SIG-M5 (cell line): ENCODE measurements at regions not wholly inside any gene's neighbourhood (a gene's known extent, or its start where the extent isn't known, plus 50 kb on each side); places are given as distances from the start of the nearest gene placed in this dataset.

Experiments used
- DNase-seq: peaks from one replicate; lab custom pipeline; 2025; lab: John Stamatoyannopoulos, UW

GRCh38 chr2:41400088-41400665, 647.6 kb upstream of the PKDCC start:
- no peak for DNase-seq

DNA sequence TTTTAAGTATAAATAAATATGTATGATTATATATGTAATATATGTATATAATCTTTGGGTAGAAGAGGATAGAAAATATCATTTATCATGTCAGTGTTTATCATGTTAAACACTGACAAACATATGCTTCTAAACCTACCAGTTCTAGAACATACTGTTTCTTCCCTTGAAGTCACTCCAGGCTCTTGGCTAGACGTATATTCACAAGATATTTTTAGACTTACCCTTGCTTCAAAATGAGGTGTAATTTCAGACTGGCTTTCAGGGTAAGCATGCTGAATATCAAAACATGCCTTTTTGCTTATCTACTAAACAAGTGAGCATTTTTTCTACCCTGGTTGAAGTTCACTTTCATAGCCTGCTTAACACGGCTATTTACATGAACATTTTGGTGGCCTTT, 642.4 kb upstream of the PKDCC start:
- DNase-seq: no peak

DNA sequence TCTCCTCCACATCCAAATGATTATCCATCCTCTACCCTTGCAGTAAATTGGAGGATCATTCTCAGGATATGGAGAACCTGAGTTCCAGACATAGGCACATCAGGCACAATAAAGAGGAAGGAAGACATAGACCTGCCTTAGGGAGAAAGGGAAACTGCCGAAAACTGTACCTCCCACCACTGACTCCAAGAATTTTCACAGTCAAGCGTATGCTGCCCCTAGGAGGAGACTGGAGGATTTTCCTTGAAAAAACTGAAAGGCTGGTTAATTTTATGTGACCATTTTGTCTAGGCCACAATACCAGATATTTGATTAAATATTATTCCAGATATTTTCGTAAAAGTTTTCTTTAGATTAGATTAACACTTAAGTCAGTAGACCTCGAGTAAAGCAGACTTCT, 638.5 kb upstream of the PKDCC start:
- no peak for DNase-seq

- no peak for DNase-seq
Observed at GRCh38 chr2:41410011-41410410, 637.8 kb upstream of the PKDCC start.

GRCh38 chr2:41413813-41414485, 633.9 kb upstream of the PKDCC start:
- no peak for DNase-seq

GRCh38 chr2:41414486-41415230, 633.2 kb upstream of the PKDCC start:
- no peak for DNase-seq

- no peak for DNase-seq
Observed at GRCh38 chr2:41417511-41417910, 630.3 kb upstream of the PKDCC start.

DNA sequence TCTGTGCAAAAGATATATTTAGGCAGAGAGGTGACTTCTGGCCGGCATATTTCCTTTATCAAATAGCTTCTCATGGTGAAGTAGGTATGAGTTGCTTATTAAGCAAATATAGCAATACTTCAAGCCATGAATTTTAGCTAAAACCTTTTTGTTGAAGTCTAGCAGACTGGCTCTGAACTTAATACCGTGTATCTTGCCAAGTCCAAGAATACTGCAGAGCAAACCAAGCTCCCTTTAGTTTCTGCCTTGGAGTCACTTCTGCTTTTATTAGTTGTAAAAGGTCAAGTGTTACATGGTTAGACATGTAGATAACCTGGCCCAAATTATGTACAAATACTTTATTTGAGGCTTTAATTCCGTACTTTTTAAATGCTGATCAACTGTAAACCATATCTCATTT, 627.6 kb upstream of the PKDCC start:
- DNase-seq: no peak

DNA sequence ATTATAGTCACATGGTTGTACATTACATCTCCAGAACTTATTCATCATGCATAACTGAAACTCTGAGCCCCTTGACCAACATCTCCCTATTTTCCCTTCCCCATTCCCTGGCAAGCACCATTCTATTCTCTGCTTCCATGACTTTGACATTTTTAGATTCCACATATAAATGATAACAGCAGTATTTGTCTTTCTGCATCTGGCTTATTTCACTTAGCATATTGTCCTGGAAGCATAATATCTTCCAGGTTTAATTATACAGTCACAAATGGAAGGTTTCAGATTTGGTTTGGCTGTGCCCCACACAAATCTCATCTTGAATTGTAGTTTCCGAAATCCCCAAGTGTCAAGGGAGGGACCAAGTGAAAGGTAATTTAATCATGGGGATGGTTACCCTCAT, 626.9 kb upstream of the PKDCC start:
- no peak for DNase-seq

GRCh38 chr2:41431756-41432155, 616.1 kb upstream of the PKDCC start:
- DNase-seq: no peak

- DNase-seq: no peak
Observed at GRCh38 chr2:41432459-41432858, 615.4 kb upstream of the PKDCC start.

DNA sequence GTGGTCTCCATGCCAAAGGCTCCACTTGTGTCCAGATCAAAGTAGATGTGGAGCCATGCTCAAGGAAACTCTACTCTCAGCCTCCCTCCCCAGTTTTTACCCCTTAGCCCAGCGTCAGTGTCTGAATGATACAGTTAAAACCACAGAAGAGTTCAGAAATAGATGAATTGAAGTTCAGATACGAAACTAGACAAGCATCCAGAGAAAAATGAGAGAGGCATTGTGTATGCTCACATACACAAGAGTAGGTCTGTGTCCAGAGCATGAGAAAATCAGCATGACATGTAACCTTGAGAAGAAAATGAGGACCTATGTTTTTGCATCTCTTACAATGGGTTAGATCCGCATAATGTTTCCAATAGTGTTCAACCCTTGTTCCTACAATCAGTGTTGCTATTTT, 612.8 kb upstream of the PKDCC start:
- no peak for DNase-seq

GRCh38 chr2:41441958-41442357, 605.9 kb upstream of the PKDCC start:
- no peak for DNase-seq

DNA sequence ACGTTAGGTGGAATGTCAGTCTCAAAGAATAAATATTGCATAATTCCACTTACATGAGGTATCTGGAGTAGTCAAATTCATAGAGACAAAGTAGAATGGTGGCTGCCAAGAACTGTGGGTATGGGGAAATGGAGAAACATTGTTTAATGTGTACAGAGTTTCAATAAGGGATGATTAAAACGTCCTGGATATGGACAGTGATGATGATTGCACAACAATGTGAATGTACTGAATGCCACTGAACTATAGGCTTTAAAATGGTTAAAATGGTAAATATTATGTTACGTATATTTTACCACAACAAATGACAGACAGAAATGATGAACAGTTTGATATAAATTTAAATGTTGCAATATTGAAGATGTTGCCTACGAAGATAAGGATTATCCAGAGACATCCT, 602.0 kb upstream of the PKDCC start:
- no peak for DNase-seq

- DNase-seq: no peak
Observed at GRCh38 chr2:41446266-41446665, 601.6 kb upstream of the PKDCC start.

DNA sequence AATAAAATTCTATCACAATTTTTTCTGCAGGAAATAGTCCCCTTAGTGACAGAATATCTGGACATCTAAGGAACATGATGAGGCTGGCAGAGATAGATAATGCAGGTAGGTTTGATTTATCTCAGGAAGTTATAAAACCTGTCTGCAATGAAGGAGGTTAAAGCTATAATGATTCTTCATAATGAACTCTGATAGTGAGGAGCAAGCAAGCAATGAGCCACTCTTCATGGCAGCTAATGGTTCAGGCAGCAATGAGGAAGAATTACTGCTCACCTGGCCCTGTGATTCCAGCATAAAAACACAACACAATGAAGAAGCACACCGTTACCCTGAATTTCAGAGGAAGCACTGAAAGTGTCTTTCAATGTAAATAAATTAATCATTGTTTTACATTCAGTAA, 599.6 kb upstream of the PKDCC start:
- DNase-seq: no peak

DNA sequence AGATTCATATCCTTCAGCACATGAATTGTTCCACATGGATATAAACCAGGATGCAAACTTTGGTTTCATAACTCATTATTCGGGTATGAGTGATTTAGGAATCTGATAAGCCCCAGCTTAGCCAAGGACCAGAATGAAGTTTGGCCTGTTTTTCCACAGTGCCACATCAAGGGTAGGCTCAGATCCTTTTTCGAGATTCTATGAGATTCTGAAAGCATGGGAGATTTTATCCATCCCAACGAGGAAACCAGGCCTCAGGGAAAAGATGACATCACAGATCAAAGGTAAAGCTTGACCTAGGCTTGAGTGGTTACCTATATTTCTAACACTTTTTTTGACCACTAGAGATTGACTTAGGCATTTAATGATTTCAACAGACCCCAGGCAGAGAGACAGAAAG, 590.8 kb upstream of the PKDCC start:
- no peak for DNase-seq

- no peak for DNase-seq
Observed at GRCh38 chr2:41460661-41461060, 587.2 kb upstream of the PKDCC start.

GRCh38 chr2:41464395-41464794, 583.4 kb upstream of the PKDCC start:
- no peak for DNase-seq

DNA sequence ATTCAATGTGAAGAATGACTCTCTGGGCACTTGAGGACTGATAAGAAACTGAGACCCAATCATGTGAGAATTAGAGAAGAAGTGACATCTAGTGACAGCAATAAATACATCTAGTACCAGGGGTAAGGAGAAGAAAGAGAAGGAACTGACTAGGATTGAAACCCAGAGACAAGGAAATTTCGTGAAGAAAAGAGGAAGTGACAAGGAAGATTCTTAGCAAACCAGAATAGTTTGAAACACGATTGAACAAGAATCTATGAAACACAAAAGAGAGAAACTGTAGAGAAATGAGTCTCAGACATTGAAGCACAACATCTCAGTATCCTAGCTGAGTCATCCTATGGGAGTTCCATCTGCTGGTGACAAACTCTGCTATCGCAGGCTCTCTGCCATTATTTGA, 571.9 kb upstream of the PKDCC start:
- DNase-seq: no peak

GRCh38 chr2:41482659-41483058, 565.2 kb upstream of the PKDCC start:
- DNase-seq: no peak

DNA sequence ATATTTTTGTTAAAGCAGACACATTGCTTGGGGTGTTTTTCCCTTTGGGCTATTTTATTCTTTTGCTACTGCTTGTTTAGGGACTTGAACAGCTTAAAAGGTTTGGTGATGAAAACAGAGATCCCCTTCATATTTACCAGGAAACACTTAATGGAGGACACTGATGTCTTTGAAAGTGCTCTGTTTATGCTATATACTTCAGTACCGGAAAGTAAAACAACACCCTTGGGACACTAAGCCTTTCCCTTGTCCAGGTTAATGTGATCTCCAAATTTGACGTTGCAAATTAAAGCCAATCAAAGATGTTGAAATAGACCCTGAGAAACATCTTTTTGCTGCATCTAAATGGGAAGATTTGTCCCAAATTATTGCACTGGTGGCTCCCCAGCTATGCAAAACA, 564.6 kb upstream of the PKDCC start:
- DNase-seq: no peak

DNA sequence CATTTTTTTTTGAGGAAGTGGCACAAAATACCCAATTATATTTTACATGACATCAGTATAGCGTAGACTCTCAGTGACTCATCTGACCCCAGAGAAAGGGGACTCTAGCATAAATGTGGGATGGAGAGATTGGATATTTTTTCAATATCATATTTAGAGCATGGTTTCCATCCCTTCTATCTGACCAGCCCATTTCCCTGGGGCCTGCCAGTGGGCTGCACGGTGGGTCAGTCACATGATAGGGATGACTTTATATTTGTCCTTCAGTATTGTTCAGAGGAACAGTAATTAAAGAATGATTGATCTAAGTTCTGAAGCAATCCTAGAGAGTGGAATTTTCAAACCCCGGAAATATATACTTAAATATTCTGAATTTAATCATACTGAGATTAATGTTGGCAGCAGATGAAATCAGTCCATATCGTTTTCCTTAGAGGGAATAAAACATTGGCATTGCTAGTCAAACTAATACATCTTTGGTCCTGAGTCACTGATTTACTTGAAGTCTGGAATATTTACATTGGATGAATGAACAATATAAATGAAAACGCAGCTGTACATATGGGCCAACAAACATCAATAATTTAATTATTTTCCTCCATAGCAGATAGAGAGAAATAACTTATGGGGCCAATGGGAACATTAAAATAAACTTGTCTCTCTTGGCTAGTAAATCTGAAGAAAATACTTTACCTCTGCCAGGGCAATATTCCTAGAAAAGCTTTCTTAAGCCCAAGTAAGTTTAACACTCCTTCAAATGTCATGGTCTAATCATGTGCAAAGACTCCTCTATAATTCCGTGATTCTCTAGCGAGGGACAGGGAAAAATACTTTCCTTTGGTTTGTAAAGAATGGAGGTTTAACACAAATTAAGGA, 563.6 kb upstream of the PKDCC start:
- no peak for DNase-seq
